H1 (cell line): ENCODE measurements at regions not wholly inside any gene's neighbourhood (a gene's known extent, or its start where the extent isn't known, plus 50 kb on each side); places are given as distances from the start of the nearest gene placed in this dataset.
A peak's percentile ranks its signal among the peaks of the same experiment; 100 is the strongest.

ENCODE experiments used
- CTCF ChIA-PET: fragments of 300-600 bp; sonication (Branson Sonifier 250); formaldehyde crosslinking; loops from one replicate; lab custom pipeline; 2021; ENCODE audit not compliant: partially characterized antibody; lab: Charles Lee
- POLR2A ChIA-PET: fragments of 300-600 bp; sonication (Branson Sonifier 250); formaldehyde crosslinking; loops from one replicate; lab custom pipeline; 2021; ENCODE audit warnings: inconsistent platforms; ENCODE audit not compliant: partially characterized antibody; lab: Charles Lee
- DNase-seq, 2 experiments: peaks; one replicate each; pipeline versions ENCODE4 v3.0.0 to v3.0.0-alpha.2; 2010 to 2022; ENCODE audit warnings: low spot score in 2 of 2, low read depth in 1 of 2, mixed read lengths in 1 of 2
- FAIRE-seq: peaks from 2 replicates; lab custom pipeline; 2011; peaks lifted over from hg19 to GRCh38; lab: Jason Lieb, UNC
- H2AFZ ChIP-seq: 2 replicates; pipeline ENCODE4 v1.8.1; 2012; ENCODE audit warnings: low read length, inconsistent platforms
- H2AK5ac ChIP-seq: 2 replicates; pipeline ENCODE4 v1.6.1; 2013; ENCODE audit warnings: low read depth, low read length
- H2BK120ac ChIP-seq: replicated peaks from 2 replicates; pipeline ENCODE3; 2013; ENCODE audit warnings: low read depth, low read length, inconsistent platforms
- H2BK12ac ChIP-seq: 2 replicates; pipeline ENCODE4 v1.6.1; 2013; ENCODE audit warnings: low read depth, low read length
- H2BK15ac ChIP-seq: 2 replicates; pipeline ENCODE4 v1.6.1; 2013; ENCODE audit warnings: low read length
- H2BK20ac ChIP-seq: 2 replicates; pipeline ENCODE4 v1.6.1; 2013; ENCODE audit warnings: low read length
- H2BK5ac ChIP-seq: 2 replicates; pipeline ENCODE4 v1.6.1; 2013; ENCODE audit warnings: low read depth, low read length
- H3K14ac ChIP-seq: 2 replicates; pipeline ENCODE4 v1.6.1; 2013; ENCODE audit warnings: inconsistent platforms; ENCODE audit not compliant: insufficient read length
- H3K18ac ChIP-seq: 2 replicates; pipeline ENCODE4 v1.6.1; 2013; ENCODE audit warnings: low read length; ENCODE audit errors: extremely low read depth
- H3K23ac ChIP-seq: 2 replicates; pipeline ENCODE4 v1.6.1; 2013; ENCODE audit warnings: inconsistent platforms; ENCODE audit not compliant: insufficient read length
- H3K23me2 ChIP-seq: 2 replicates; pipeline ENCODE4 v1.6.1; 2013; ENCODE audit warnings: low read depth, low read length
- H3K27ac ChIP-seq: 2 replicates; pipeline ENCODE4 v1.6.1; 2011; ENCODE audit warnings: low read depth, low read length, inconsistent platforms
- H3K27me3 ChIP-seq, 4 experiments: replicated peaks in 1 of 4; 1 replicate in 1 of 4; 2 replicates in 3 of 4; pipeline versions ENCODE4 v1.6.1 to v1.8.1; 2011 to 2013; ENCODE audit warnings: low read length in 3 of 4, mild to moderate bottlenecking in 3 of 4, inconsistent platforms in 2 of 4, mixed read lengths in 2 of 4, moderate library complexity in 1 of 4; ENCODE audit not compliant: control insufficient read depth in 3 of 4, insufficient read depth in 3 of 4; ENCODE audit errors: extremely low read depth in 1 of 4
- H3K36me3 ChIP-seq, 4 experiments: 2 replicates each; pipeline versions ENCODE4 v1.6.1 to v1.8.1; 2011 to 2013; ENCODE audit warnings: mild to moderate bottlenecking in 4 of 4, low read length in 3 of 4, moderate library complexity in 2 of 4, control low read depth in 1 of 4, inconsistent platforms in 1 of 4; ENCODE audit not compliant: insufficient read depth in 4 of 4, control insufficient read depth in 2 of 4
- H3K4ac ChIP-seq: replicated peaks from 2 replicates; pipeline ENCODE3; 2013; ENCODE audit warnings: low read length, low read depth, mixed read lengths, inconsistent platforms; ENCODE audit not compliant: insufficient read length
- H3K4me1 ChIP-seq, 4 experiments: replicated peaks in 1 of 4; 1 replicate in 1 of 4; 2 replicates in 3 of 4; pipeline versions ENCODE4 v1.6.1 to v1.8.1; 2011 to 2013; ENCODE audit warnings: low read length in 3 of 4, inconsistent platforms in 2 of 4, mixed read lengths in 1 of 4; ENCODE audit not compliant: insufficient read depth in 4 of 4, control insufficient read depth in 3 of 4
- H3K4me2 ChIP-seq, 2 experiments: 2 replicates each; pipeline versions ENCODE4 v1.6.1 to v1.8.1; 2011 to 2013; ENCODE audit warnings: low read depth in 2 of 2, low read length in 2 of 2, control low read depth in 1 of 2, inconsistent platforms in 1 of 2, mild to moderate bottlenecking in 1 of 2; ENCODE audit not compliant: insufficient read depth in 1 of 2
- H3K4me3 ChIP-seq, 4 experiments: fragments of 200-600, 300-600 bp in 1 of 4; sonication (generic), shearing (Covaris generic), sonication (Bioruptor Twin) in 1 of 4; 2 replicates each; pipeline versions ENCODE4 v1.5.1 to v1.8.1; 2011 to 2016; ENCODE audit warnings: low read length in 4 of 4, low read depth in 3 of 4, control low read depth in 2 of 4, inconsistent platforms in 2 of 4, mild to moderate bottlenecking in 2 of 4, mixed read lengths in 1 of 4, moderate library complexity in 1 of 4; ENCODE audit not compliant: insufficient read depth in 2 of 4; ENCODE audit errors: extremely low read depth in 1 of 4
- H3K56ac ChIP-seq: replicated peaks from 2 replicates; pipeline ENCODE3; 2013; ENCODE audit warnings: low read depth, mild to moderate bottlenecking, mixed read lengths, low read length, inconsistent platforms; ENCODE audit not compliant: insufficient read length
- H3K79me1 ChIP-seq: 2 replicates; pipeline ENCODE4 v1.6.1; 2013; ENCODE audit warnings: low read depth, low read length, control low read depth
- H3K79me2 ChIP-seq, 2 experiments: 2 replicates each; pipeline versions ENCODE4 v1.6.1 to v1.8.1; 2012 to 2013; ENCODE audit warnings: low read length in 2 of 2, mild to moderate bottlenecking in 2 of 2, inconsistent platforms in 1 of 2; ENCODE audit not compliant: insufficient read depth in 2 of 2, control insufficient read depth in 1 of 2
- H3K9ac ChIP-seq, 4 experiments: replicated peaks in 1 of 4; 1 replicate in 1 of 4; 2 replicates in 3 of 4; pipeline versions ENCODE4 v1.6.1 to v1.8.1; 2011 to 2013; ENCODE audit warnings: low read depth in 3 of 4, low read length in 3 of 4, control low read depth in 2 of 4, mild to moderate bottlenecking in 2 of 4, moderate library complexity in 2 of 4, inconsistent platforms in 1 of 4; ENCODE audit errors: extremely low read depth in 1 of 4
- H3K9me3 ChIP-seq, 2 experiments: 2 replicates each; pipeline versions ENCODE4 v1.6.1 to v1.8.1; 2012 to 2013; ENCODE audit warnings: mild to moderate bottlenecking in 2 of 2, moderate library complexity in 2 of 2, control low read depth in 1 of 2, inconsistent platforms in 1 of 2, low read depth in 1 of 2, low read length in 1 of 2, mixed read lengths in 1 of 2; ENCODE audit not compliant: insufficient read depth in 2 of 2
- H4K20me1 ChIP-seq, 2 experiments: replicated peaks in 1 of 2; 2 replicates each; pipeline versions ENCODE3 to v1.8.1; 2011 to 2013; ENCODE audit warnings: inconsistent platforms in 2 of 2, low read length in 2 of 2, mild to moderate bottlenecking in 1 of 2; ENCODE audit not compliant: insufficient read depth in 2 of 2, control insufficient read depth in 1 of 2
- H4K5ac ChIP-seq: 2 replicates; pipeline ENCODE4 v1.6.1; 2013; ENCODE audit warnings: low read length, low read depth, mixed read lengths, inconsistent platforms; ENCODE audit not compliant: insufficient read length
- H4K8ac ChIP-seq: 2 replicates; pipeline ENCODE4 v1.8.0; 2013; ENCODE audit warnings: mild to moderate bottlenecking, moderate library complexity, low read length, inconsistent platforms; ENCODE audit not compliant: insufficient read depth; ENCODE audit errors: extremely low read depth
- H4K91ac ChIP-seq: replicated peaks from 2 replicates; pipeline ENCODE3; 2013; ENCODE audit warnings: low read length, mixed read lengths, inconsistent platforms; ENCODE audit not compliant: insufficient read length
- CTCF ChIP-seq, 3 experiments: IDR thresholded peaks; 1 replicate in 2 of 3; 2 replicates in 1 of 3; pipeline versions ENCODE4 v1.5.1 to v1.6.1; 2011; ENCODE audit warnings: low read length in 3 of 3, mild to moderate bottlenecking in 3 of 3, inconsistent platforms in 2 of 3, low read depth in 1 of 3, moderate library complexity in 1 of 3; ENCODE audit not compliant: insufficient read depth in 1 of 3; ENCODE audit errors: control extremely low read depth in 1 of 3
- TBP ChIP-seq: IDR thresholded peaks from 2 replicates; pipeline ENCODE4 v1.6.1; 2011; ENCODE audit warnings: low read depth, low read length, improper control_type of control experiment
- WGBS, 2 experiments: shearing (Covaris generic) in 1 of 2; methylation state at CpG; one replicate each; pipeline versions ENCODE4 v1.1.6 to v1.1.7; 2013 to 2015; ENCODE audit warnings: low lambda C conversion rate in 2 of 2, mixed read lengths in 2 of 2, inconsistent platforms in 1 of 2, low coverage in 1 of 2, missing lambda C conversion rate in 1 of 2; ENCODE audit not compliant: insufficient replicate concordance in 2 of 2, insufficient coverage in 1 of 2, insufficient read length in 1 of 2; ENCODE audit errors: extremely low coverage in 1 of 2, missing lambda C conversion rate in 1 of 2; 5-methylcytosine and 5-hydroxymethylcytosine counted together

DNA sequence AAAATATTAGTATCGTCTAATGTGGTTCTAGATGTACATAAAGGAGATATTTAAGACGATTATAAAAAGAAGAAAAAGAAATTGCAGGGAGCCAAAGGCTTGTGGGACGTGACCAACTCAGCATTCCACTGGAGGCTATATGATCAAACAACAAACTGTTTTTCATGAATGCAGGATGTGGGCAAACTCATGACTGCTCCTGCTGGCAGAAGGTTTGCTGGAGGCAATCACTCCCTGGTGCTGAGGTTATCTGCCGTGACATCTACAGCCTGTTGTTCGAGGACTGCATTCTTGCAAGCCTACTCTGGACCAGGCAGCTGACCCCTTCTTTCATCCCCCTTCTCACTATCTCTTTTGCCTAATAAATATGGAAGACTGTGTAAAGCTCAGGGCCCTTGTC, 518.1 kb downstream of the UQCRFS1 start:
- peaks cover 0 to 3% (median 0%) of the 10 kb centered on the region in 4 experiments; a peak in 1 of 8 replicates for H3K36me3 ChIP-seq
- H3K4me1 ChIP-seq = no peaks in the 10 kb centered on the region
- no peak overlapping the region for H2BK15ac ChIP-seq
- H3K4me2 ChIP-seq = no peak overlapping the region
- H2BK12ac ChIP-seq = no peak overlapping the region
- CTCF ChIA-PET = interaction anchor here (0.9 kb wide), 1 partner anchor 184 kb away, joined by 3 read pairs; no protein-coding TSS in a partner anchor
- 93 to 100% methylated on average over 1 to 5 of the region's 5 CpGs for WGBS, 2 experiments
- no peak overlapping the region for H2BK20ac ChIP-seq
- H2AK5ac ChIP-seq = no peak overlapping the region
- peaks cover 0 to 3% of the 10 kb centered on the region in 2 experiments; a peak in 1 of 4 replicates for H3K9me3 ChIP-seq
- H4K20me1 ChIP-seq = no peaks in the 10 kb centered on the region
- H3K79me2 ChIP-seq = no peaks in the 10 kb centered on the region
- H2BK5ac ChIP-seq = no peak overlapping the region
- no peak overlapping the region for H3K4me3 ChIP-seq
- H3K79me1 ChIP-seq = no peaks in the 10 kb centered on the region; the same call in 1 of the 2 replicates
- H3K27ac ChIP-seq = no peak overlapping the region
- H2BK120ac ChIP-seq = no peak overlapping the region
- H3K23ac ChIP-seq = no peak overlapping the region
- H3K23me2 ChIP-seq = no peaks in the 10 kb centered on the region
- TF ChIP-seq TBP = no peak
- TF ChIP-seq CTCF (IDR thresholded peaks at IDR 0.05; ENCODE audit: control extremely low read depth in 1 of 3, insufficient read depth in 1 of 3, low read depth in 1 of 3, low read length in 3 of 3) = peak in 1 of 3 experiments; percentile 16; a peak in 1 of 4 replicates
- TF ChIP-seq, all 59 proteins: peak for 1
- Histone ChIP-seq H3K18ac (no peak overlapping the region), H3K56ac (no peak overlapping the region), H3K14ac (no peak overlapping the region), H3K9ac (no peak overlapping the region), H4K5ac (no peak overlapping the region), H2AFZ (no peak overlapping the region), H4K8ac (no peak overlapping the region), H3K27me3 (no peaks in the 10 kb centered on the region), H3K4ac (no peak overlapping the region), H4K91ac (no peak overlapping the region)
- no peak for DNase-seq
- POLR2A ChIA-PET = no interaction called here
- FAIRE-seq = no peak
